T-helper 1 cell (primary cell): ENCODE measurements at regions not wholly inside any gene's neighbourhood (a gene's known extent, or its start where the extent isn't known, plus 50 kb on each side); places are given as distances from the start of the nearest gene placed in this dataset.
A peak's percentile ranks its signal among the peaks of the same experiment; 100 is the strongest.
"Not testable (repeated sequence)": the region's sequence is repeated elsewhere in the genome, so short reads cannot be mapped to it uniquely, and the experiment has no call there.

ENCODE experiments used
- DNase-seq, 5 donors: peaks; one replicate each; pipeline ENCODE4 v3.0.0-alpha.2; 2012 to 2020

DNA sequence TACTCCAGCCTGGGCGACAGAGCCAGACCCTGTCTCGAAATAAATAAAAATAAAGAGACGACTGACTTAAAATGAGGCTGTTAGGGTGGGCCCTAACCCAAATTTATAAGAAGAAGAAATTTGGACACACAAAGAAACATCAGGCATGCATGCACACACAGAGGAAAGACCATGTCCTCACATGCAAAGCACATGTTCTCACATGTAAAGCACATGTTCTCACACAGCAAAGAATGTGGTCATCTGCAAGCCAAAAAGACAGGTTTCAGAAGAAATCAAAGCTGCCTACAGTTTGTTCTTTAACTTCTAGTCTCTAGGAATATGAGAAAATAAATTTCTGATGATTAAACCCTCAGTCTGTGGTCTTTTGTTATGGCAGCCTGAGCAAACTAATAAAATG, 132.3 kb upstream of the CRIM1 start:
- no peak for DNase-seq

DNA sequence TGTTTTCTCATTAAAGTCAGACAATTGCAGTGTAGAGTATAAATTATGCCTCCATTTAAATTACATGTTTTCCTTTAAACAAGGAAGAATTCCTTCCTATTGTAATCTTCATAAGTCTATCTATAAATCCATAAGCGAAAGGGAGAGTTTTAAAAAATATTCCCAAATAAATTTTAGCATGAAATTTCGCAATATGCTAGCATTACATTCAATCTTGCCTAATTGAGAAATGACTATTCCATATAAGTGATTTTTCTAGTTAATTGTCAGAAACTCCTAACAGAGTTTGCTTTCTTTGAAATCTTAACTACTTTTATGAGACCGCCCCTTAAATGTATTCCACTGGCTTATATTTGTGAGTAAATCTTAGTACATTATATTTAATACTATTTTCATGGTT, 133.1 kb upstream of the CRIM1 start:
- no peak for DNase-seq

DNA sequence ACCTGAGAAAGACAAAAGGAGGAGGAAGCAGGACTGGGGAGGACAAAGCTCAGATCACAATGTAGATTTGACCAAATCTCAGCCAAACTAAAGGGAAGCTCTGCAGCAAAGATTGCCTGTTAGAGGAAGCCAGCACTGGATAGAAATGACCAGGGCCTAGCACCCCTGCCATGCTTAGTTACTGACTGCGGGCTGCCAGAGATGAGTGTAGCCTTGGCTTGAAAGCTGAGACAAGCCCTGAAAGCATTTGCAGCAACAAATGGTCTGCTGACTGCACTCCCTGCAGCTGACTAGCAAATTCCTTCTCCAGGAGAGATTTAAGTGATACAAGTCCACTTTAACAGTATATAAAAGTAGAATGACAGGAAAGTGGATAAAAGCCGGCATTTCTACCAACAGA, 140.9 kb upstream of the CRIM1 start:
- no peak for DNase-seq

GRCh38 chr2:36203366-36203765, 152.2 kb upstream of the CRIM1 start:
- DNase-seq, result no peak

DNA sequence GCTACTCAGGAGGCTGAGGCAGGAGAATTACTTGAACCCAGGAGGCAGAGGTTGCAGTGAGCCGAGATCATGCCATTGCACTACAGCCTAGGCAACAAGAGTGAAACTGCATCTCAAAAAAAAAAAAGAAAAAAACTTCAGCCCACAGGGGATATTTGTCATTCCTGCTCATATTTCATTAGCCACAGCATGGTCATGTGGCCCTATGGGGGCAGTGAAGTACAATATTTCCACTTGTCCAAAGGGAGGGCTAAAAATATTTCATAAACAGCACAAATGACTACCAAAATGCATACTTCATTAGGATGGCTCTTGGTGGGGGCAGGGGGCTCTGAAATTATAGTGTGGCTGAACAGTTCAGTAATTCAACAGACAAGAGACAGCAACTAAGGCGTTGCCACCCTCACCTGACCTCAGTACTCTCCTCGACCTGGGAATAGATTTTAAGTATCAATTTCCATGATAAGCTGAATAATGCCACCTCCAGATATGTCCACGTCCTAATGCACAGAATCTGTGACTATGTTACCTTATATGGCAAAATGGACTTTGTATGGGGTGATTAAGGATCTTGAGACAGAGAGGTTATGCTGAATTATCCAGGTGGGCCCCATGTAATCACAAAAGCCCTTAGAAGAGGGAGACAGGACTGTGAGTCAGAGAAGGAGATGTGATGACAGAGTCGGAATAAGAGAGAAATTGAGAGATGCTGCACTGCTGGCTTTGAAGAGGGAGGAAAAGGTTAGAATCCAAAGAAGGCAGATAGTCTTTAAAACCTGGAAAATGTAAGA, 158.2 kb upstream of the CRIM1 start:
- no peak for DNase-seq

- no peak for DNase-seq
These were observed 161.9 kb upstream of the CRIM1 start for GRCh38 chr2:36193680-36194079.

GRCh38 chr2:36192983-36193382, 162.6 kb upstream of the CRIM1 start:
- DNase-seq, result no peak

DNA sequence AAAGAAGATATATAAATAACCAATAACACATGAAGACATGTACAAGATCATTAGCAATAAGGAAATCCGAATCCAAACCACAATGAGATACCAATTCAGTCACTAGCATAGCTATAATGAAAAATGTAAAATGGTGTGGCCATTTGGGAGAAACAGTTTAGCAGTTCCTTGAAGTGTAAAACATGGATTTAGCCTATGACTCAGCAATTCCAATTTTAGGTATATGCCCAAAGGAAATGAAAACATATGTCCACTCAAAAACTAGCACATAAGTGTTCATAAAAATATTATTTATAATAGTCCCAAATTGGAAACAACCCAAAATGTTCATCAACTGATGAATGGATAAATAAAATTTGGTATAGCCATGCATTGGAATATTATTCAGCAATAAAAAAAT, 165.5 kb upstream of the CRIM1 start:
- DNase-seq, result no peak

DNA sequence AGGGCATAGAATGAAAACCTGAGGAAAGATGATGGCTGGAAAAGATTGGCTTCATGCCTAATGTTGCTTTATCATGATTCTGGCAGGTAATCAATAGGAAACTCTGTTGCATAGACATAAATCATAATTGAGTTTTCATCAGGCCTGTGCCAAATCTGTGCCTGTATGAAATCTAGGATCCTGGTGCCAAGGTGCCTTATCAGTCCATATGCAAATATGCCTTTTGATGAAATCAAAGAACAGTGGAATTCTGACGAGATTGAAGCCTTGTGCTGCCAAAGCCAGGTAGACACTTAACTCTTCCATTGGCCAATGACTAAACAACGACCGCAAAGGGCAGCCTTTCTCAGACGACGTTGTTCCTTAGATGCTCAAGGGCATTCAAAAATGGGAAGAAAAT, 170.0 kb upstream of the CRIM1 start:
- DNase-seq, result no peak

GRCh38 chr2:36184848-36185247, 170.7 kb upstream of the CRIM1 start:
- no peak for DNase-seq

DNA sequence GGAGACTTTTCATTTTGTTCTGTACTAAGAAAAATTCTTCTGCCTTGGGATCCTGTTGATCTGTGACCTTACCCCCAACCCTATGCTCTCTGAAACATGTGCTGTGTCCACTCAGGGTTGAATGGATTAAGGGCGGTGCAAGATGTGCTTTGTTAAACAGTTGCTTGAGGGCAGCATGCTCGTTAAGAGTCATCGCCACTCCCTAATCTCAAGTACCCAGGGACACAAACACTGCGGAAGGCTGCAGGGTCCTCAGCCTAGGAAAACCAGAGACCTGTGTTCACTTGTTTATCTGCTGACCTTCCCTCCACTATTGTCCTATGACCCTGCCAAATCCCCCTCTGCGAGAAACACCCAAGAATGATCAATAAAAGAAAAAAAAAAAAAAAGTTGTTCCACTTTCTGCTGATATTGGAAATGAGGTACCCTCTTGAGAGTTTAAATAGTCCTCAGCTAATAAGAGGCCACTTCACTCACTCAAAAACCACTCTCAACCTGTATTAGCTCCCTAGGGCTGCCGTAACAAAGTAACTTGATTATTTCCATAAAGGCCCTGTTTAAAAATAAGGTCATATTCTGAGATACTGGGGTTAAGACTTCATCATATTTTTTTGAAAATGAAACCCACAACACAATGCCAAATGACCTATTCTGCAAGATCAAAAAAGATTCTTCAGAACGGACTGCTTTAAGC, 174.6 kb upstream of the CRIM1 start:
- DNase-seq, result not testable (repeated sequence)

DNA sequence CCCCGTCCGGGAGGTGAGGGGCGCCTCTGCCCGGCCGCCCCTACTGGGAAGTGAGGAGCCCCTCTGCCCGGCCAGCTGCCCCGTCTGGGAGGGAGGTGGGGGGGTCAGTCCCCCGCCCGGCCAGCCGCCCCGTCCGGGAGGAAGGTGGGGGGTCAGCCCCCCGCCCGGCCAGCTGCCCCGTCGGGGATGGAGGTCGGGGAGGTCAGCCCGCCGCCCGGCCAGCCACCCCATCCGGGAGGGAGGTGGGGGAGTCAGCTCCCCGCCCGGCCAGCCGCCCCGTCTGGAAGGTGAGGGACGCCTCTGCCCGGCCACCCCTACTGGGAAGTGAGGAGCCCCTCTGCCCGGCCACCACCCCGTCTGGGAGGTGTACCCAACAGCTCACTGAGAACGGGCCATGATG, 175.3 kb upstream of the CRIM1 start:
- DNase-seq, result peak in 1 of 5 donors; percentile 2

DNA sequence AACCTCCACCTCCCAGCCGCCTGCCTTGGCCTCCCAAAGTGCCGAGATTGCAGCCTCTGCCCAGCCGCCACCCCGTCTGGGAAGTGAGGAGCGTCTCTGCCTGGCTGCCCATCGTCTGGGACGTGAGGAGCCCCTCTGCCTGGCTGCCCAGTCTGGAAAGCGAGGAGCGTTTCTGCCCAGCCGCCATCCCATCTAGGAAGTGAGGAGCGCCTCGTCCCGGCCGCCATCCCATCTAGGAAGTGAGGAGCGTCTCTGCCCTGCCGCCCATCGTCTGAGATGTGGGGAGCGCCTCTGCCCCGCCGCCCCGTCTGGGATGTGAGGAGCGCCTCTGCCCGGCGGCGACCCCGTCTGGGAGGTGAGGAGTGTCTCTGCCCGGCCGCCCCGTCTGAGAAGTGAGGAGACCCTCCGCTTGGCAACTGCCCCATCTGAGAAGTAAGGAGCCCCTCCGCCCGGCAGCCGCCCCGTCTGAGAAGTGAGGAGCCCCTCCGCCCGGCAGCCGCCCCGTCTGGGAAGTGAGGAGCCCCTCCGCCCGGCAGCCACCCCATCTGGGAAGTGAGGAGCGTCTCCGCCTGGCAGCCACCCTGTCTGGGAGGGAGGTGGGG, 175.8 kb upstream of the CRIM1 start:
- not testable (repeated sequence) for DNase-seq

- no peak for DNase-seq
These were observed 177.2 kb upstream of the CRIM1 start for GRCh38 chr2:36178384-36178783.

GRCh38 chr2:36177282-36177681, 178.3 kb upstream of the CRIM1 start:
- DNase-seq, result no peak

- DNase-seq, result no peak
These were observed 180.7 kb upstream of the CRIM1 start for GRCh38 chr2:36174920-36175319.

- no peak for DNase-seq
These were observed 181.7 kb upstream of the CRIM1 start for GRCh38 chr2:36173760-36174404.

GRCh38 chr2:36172824-36173223, 182.8 kb upstream of the CRIM1 start:
- no peak for DNase-seq

DNA sequence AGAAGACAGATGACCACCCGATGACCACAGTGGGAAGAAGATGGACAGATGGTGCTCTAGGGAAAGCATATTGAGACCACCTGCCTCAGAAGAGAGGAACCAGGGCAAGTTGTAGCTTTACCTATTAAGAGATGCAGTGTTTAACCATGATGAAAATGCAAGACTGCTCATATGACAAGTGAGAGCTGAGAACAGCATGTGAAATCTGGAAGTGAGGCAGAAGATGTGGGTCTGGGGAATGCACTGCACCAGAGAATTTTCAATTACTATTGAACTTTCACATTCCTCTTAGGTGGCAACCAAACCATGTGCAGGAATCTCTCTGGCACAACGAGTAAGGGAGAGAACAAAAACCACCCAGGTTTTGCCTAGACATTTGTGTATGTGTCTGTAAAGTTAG, 184.8 kb upstream of the CRIM1 start:
- no peak for DNase-seq

- no peak for DNase-seq
These were observed 185.7 kb upstream of the CRIM1 start for GRCh38 chr2:36169843-36170242.

- no peak for DNase-seq
These were observed 187.5 kb upstream of the CRIM1 start for GRCh38 chr2:36168115-36168514.

GRCh38 chr2:36165132-36165531, 190.4 kb upstream of the CRIM1 start:
- no peak for DNase-seq

DNA sequence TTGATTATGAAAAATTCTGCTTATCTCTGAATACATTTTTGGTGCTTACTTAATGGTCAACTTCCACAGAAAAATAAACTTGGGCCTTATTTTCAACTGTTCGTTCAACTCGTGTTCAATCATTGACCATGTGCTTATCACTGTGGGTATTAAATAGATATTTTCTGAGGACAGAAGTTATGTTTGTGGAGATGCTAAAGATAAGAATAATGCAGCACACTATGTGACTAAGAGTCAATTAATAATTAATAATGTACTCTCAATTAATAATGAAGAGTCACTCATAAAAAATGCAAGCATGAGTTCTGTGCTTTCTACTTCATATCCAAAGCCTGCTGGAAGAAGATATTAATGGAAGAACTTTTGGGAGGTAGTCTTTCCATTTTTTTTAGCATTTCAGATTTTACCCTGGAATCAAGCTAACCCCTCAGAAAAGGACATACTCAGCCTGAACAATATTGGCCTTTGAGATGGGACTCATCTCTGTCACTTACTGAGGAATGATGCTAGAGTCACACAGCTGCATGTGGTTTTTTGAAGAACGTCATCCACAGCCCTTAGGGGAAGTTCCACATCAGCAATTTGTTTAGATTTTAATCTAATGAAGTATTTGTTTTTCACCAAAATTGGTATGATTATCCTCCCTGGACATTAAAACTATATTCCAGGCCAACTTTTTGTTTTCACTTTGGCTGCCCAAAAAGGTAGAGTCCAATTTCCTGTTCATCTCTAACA, 191.9 kb upstream of the CRIM1 start:
- no peak for DNase-seq
